ENCODE measurements at regions not wholly inside any gene's neighbourhood (a gene's known extent, or its start where the extent isn't known, plus 50 kb on each side); places are given as distances from the start of the nearest gene placed in this dataset.
A peak's percentile ranks its signal among the peaks of the same experiment; 100 is the strongest.
"Not testable (repeated sequence)": the region's sequence is repeated elsewhere in the genome, so short reads cannot be mapped to it uniquely, and the experiment has no call there.

DNA sequence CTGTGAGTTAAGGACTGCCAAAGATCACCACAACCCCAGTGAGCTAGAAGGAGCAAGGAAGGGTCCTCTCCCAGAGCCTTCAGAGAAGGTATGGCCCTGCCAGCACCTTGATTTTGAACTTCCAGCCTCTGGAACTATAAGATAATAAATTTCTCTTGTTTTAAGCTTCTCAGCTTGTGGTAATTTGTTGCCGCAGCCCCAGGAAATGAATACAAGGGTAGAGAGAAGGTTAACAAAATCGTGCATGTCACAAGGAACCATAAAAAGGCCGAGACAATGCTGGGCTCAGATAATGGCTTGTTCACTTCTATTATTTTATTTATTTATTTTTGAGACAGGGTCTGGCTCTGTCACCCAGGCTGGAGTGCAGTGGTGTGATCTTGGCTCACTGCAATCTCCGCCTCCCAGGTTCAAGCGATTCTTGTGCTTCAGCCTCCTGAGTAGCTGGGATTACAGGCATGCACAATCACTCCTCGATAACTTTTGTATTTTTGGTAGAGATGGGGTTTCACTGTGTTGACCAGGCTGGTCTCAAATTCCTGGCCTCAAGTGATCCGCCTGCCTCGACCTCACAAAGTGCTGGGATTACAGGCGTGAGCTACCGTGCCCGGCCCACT is 71.5 kb downstream of the WSB1 start:
- DNase-seq; H3K27ac Mint-ChIP-seq; CTCF ChIA-PET; H3K27me3 ChIP-seq (ENCODE audit: control insufficient read depth in 2 of 2, insufficient read depth in 2 of 2, low read length in 2 of 2); H3K27me3 Mint-ChIP-seq; intact Hi-C loops (cut with micrococcal nuclease); H3K4me1 Mint-ChIP-seq; H3K4me3 Mint-ChIP-seq; H3K36me3 Mint-ChIP-seq; H3K9me3 ChIP-seq (ENCODE audit: control insufficient read depth in 2 of 3, low read length in 3 of 3); H3K9me3 Mint-ChIP-seq; H3K4me1 ChIP-seq (ENCODE audit: control insufficient read depth in 2 of 2, insufficient read depth in 2 of 2, low read length in 2 of 2); ATAC-seq; H3K36me3 ChIP-seq (ENCODE audit: control insufficient read depth in 2 of 3, insufficient read depth in 3 of 3, low read length in 3 of 3); H3K27ac ChIP-seq (ENCODE audit: low read depth, low read length); H3K4me3 ChIP-seq (ENCODE audit: low read length); POLR2A ChIA-PET: not testable (repeated sequence)

DNA sequence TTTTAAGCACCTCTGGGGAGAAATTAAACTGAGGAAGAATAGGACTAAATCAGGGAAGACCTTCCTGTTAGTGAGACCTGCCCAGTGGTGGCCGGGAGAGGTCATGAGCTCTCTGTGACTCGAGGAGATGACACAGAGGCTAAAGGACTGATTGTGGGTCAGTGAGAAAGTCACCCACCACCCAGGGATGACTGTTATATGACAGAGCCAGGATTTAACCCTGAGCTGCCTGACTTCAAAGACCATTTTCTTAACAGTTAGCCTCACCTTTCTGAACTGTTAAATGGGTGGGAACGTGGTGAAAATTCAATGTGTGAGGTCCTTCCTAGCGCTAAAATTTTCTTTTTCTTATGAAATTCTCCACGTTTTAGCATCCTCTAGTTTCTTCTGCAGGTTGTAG is 72.5 kb downstream of the WSB1 start:
- CTCF ChIA-PET, result no interaction called here
- H3K4me1 ChIP-seq (ENCODE audit: control insufficient read depth in 2 of 2, insufficient read depth in 2 of 2, low read length in 2 of 2), result no peaks in the 10 kb centered on the region
- no peaks in the 10 kb centered on the region for H3K36me3 ChIP-seq (ENCODE audit: control insufficient read depth in 2 of 3, insufficient read depth in 3 of 3, low read length in 3 of 3)
- no peak overlapping the region for H3K27ac Mint-ChIP-seq
- peaks cover 0 to 10% (median 5%) of the 10 kb centered on the region in 11 donors for H3K9me3 Mint-ChIP-seq
- H3K27me3 ChIP-seq (ENCODE audit: control insufficient read depth in 2 of 2, insufficient read depth in 2 of 2, low read length in 2 of 2), result no peaks in the 10 kb centered on the region
- ATAC-seq, result no peak
- POLR2A ChIA-PET, result no interaction called here
- intact Hi-C loops (cut with micrococcal nuclease), result no loop called here
- H3K36me3 Mint-ChIP-seq, result no peaks in the 10 kb centered on the region
- no peaks in the 10 kb centered on the region for H3K4me1 Mint-ChIP-seq
- H3K4me3 Mint-ChIP-seq, result no peak overlapping the region
- H3K9me3 ChIP-seq (ENCODE audit: control insufficient read depth in 2 of 3, low read length in 3 of 3), result no peaks in the 10 kb centered on the region
- no peak overlapping the region for H3K27ac ChIP-seq (ENCODE audit: low read depth, low read length)
- peaks cover 0 to 7% (median 0%) of the 10 kb centered on the region in 5 donors for H3K27me3 Mint-ChIP-seq
- no peak overlapping the region for H3K4me3 ChIP-seq (ENCODE audit: low read length)
- no peak for DNase-seq

DNA sequence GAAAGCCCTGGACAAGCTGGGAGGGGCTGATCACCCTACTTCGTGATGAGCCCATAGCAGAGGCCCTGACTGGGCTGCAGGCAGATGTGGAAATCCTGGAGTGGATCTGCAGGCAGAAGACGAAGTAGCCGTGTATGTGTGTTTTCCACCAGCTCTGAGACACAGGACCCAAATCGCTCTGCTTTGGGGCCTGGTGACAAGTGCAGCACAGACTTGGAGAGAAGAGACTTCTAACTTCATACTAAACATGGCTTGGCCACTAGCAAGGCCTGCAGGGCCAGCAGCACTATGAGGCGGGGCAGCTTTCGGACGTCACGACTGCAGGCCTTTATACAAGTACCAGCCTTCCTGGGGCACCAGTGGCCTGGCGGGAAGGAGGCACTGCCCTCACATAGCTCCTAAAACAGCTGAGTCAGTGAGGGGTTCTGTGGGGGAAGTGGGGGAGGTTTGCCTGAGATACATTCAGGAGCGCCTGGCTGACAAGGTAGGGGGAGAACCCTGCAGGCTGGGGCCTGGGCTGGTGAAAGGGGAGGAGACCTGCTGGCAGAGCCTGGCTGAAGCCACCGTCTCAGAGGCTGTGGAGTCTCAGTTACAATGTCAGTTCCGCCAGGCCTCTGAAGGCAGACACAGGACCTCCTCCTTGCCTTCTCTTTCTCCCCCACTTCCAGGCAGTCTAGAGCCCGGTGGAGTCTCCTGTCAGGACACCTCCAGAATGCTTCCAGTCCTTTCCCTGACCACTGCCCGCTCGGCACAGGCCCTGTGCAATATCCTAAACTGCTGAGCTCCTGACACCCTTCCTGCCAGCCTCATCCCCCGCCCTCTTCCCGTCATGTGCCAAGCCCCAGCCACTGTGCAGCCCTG is 73.4 kb downstream of the WSB1 start:
- H3K27me3 Mint-ChIP-seq, result peaks cover 0 to 11% (median 0%) of the 10 kb centered on the region in 5 donors
- intact Hi-C loops (cut with micrococcal nuclease), result no loop called here
- peak overlapping the region in 1 of 9 donors; percentile 66 for H3K27ac Mint-ChIP-seq
- ChIA-PET CTCF (no interaction called here), POLR2A (no interaction called here)
- H3K9me3 Mint-ChIP-seq, result peaks cover 0 to 17% (median 9%) of the 10 kb centered on the region in 11 donors
- Histone ChIP-seq H3K36me3 (ENCODE audit: control insufficient read depth in 2 of 3, insufficient read depth in 3 of 3, low read length in 3 of 3) (no peaks in the 10 kb centered on the region), H3K4me3 (ENCODE audit: low read length) (no peak overlapping the region), H3K9me3 (ENCODE audit: control insufficient read depth in 2 of 3, low read length in 3 of 3) (no peaks in the 10 kb centered on the region), H3K27me3 (ENCODE audit: control insufficient read depth in 2 of 2, insufficient read depth in 2 of 2, low read length in 2 of 2) (no peaks in the 10 kb centered on the region), H3K27ac (ENCODE audit: low read depth, low read length) (no peak overlapping the region), H3K4me1 (ENCODE audit: control insufficient read depth in 2 of 2, insufficient read depth in 2 of 2, low read length in 2 of 2) (no peaks in the 10 kb centered on the region)
- DNase-seq (no peak), ATAC-seq (peak; percentile 18)
- no peak overlapping the region for H3K4me3 Mint-ChIP-seq
- peaks cover 0 to 5% (median 3%) of the 10 kb centered on the region in 5 donors for H3K36me3 Mint-ChIP-seq
- H3K4me1 Mint-ChIP-seq, result no peaks in the 10 kb centered on the region

GRCh38 chr17:27368151-27368795 is 74.4 kb downstream of the WSB1 start:
- H3K27me3 ChIP-seq (ENCODE audit: control insufficient read depth in 2 of 2, insufficient read depth in 2 of 2, low read length in 2 of 2), result no peaks in the 10 kb centered on the region
- no peak overlapping the region for H3K4me3 ChIP-seq (ENCODE audit: low read length)
- Mint-ChIP-seq H3K36me3 (peaks cover 0 to 10% (median 7%) of the 10 kb centered on the region in 5 donors), H3K4me3 (no peak overlapping the region), H3K4me1 (no peaks in the 10 kb centered on the region), H3K9me3 (peaks cover 2 to 26% (median 12%) of the 10 kb centered on the region in 11 donors), H3K27me3 (peaks cover under 1 to 12% (median 5%) of the 10 kb centered on the region in 5 donors), H3K27ac (peak overlapping the region in 1 of 9 donors; percentile 66)
- H3K36me3 ChIP-seq (ENCODE audit: control insufficient read depth in 2 of 3, insufficient read depth in 3 of 3, low read length in 3 of 3), result no peaks in the 10 kb centered on the region
- no peak for DNase-seq
- H3K4me1 ChIP-seq (ENCODE audit: control insufficient read depth in 2 of 2, insufficient read depth in 2 of 2, low read length in 2 of 2), result no peaks in the 10 kb centered on the region
- POLR2A ChIA-PET, result no interaction called here
- no peak for ATAC-seq
- no peaks in the 10 kb centered on the region for H3K9me3 ChIP-seq (ENCODE audit: control insufficient read depth in 2 of 3, low read length in 3 of 3)
- intact Hi-C loops (cut with micrococcal nuclease), result no loop called here
- no peak overlapping the region for H3K27ac ChIP-seq (ENCODE audit: low read depth, low read length)
- CTCF ChIA-PET, result no interaction called here

GRCh38 chr17:27368980-27369379 is 75.1 kb downstream of the WSB1 start:
- CTCF ChIA-PET, result no interaction called here
- peaks cover 5 to 16% (median 9%) of the 10 kb centered on the region in 5 donors for H3K27me3 Mint-ChIP-seq

DNA sequence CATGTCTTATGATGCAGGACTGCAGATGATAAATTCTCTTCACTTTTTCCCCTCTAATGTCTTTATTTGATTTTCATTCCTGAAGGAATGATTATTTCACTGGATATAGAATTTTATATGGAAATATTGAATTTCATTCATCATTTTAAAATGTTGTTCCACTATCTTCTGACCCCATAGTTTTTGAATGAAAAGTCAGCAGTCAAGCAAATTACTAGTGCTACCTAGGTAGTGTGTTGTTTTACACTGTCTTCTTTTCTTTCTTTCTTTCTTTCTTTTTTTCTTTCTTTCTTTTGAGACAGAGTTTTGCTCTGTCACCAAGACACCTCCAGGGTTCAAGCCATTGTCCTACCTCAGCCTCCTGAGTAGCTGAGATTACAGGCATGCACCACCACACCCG is 76.9 kb downstream of the WSB1 start:
- H3K27me3 ChIP-seq (ENCODE audit: control insufficient read depth in 2 of 2, insufficient read depth in 2 of 2, low read length in 2 of 2), result no peaks in the 10 kb centered on the region
- no peaks in the 10 kb centered on the region for H3K4me1 ChIP-seq (ENCODE audit: control insufficient read depth in 2 of 2, insufficient read depth in 2 of 2, low read length in 2 of 2)
- ChIA-PET POLR2A (interaction anchor here (0.6 kb wide), 1 partner anchor 660 kb away, joined by 3 read pairs; no protein-coding TSS in a partner anchor), CTCF (no interaction called here)
- peaks cover 5 to 48% (median 21%) of the 10 kb centered on the region in 11 donors for H3K9me3 Mint-ChIP-seq
- no peaks in the 10 kb centered on the region for H3K9me3 ChIP-seq (ENCODE audit: control insufficient read depth in 2 of 3, low read length in 3 of 3)
- H3K27me3 Mint-ChIP-seq, result peaks cover 5 to 23% (median 19%) of the 10 kb centered on the region in 5 donors
- DNase-seq, result no peak
- no peaks in the 10 kb centered on the region for H3K4me1 Mint-ChIP-seq
- H3K4me3 Mint-ChIP-seq, result no peak overlapping the region
- no peak for ATAC-seq
- H3K36me3 Mint-ChIP-seq, result peaks cover 0 to 17% (median 13%) of the 10 kb centered on the region in 5 donors
- intact Hi-C loops (cut with micrococcal nuclease), result no loop called here
- no peaks in the 10 kb centered on the region for H3K36me3 ChIP-seq (ENCODE audit: control insufficient read depth in 2 of 3, insufficient read depth in 3 of 3, low read length in 3 of 3)
- H3K27ac Mint-ChIP-seq, result no peak overlapping the region
- H3K27ac ChIP-seq (ENCODE audit: low read depth, low read length), result no peak overlapping the region
- H3K4me3 ChIP-seq (ENCODE audit: low read length), result no peak overlapping the region

More at GRCh38 chr17:27368980-27369379, 75.1 kb downstream of the WSB1 start:
- Histone ChIP-seq H3K27ac (ENCODE audit: low read depth, low read length) (no peak overlapping the region), H3K9me3 (ENCODE audit: control insufficient read depth in 2 of 3, low read length in 3 of 3) (no peaks in the 10 kb centered on the region), H3K27me3 (ENCODE audit: control insufficient read depth in 2 of 2, insufficient read depth in 2 of 2, low read length in 2 of 2) (no peaks in the 10 kb centered on the region), H3K4me1 (ENCODE audit: control insufficient read depth in 2 of 2, insufficient read depth in 2 of 2, low read length in 2 of 2) (no peaks in the 10 kb centered on the region), H3K36me3 (ENCODE audit: control insufficient read depth in 2 of 3, insufficient read depth in 3 of 3, low read length in 3 of 3) (no peaks in the 10 kb centered on the region), H3K4me3 (ENCODE audit: low read length) (no peak overlapping the region)
- Mint-ChIP-seq H3K36me3 (peaks cover 0 to 14% (median 12%) of the 10 kb centered on the region in 5 donors), H3K9me3 (peaks cover 5 to 33% (median 15%) of the 10 kb centered on the region in 11 donors), H3K4me3 (no peak overlapping the region), H3K4me1 (no peaks in the 10 kb centered on the region), H3K27ac (no peak overlapping the region)
- POLR2A ChIA-PET, result no interaction called here
- intact Hi-C loops (cut with micrococcal nuclease), result no loop called here
- ATAC-seq (no peak), DNase-seq (no peak)

Measured in naive thymus-derived CD4-positive, alpha-beta T cell (primary cell).